Heart right ventricle (tissue), 16 donors: ENCODE measurements at regions not wholly inside any gene's neighbourhood (a gene's known extent, or its start where the extent isn't known, plus 50 kb on each side); places are given as distances from the start of the nearest gene placed in this dataset.

Experiments used
- ATAC-seq, 8 donors: fragments of 200-7000 bp; cut with Tn5 transposase; one replicate each; pipeline ENCODE4 v1.9.1; 2020; ENCODE audit warnings: mild to moderate bottlenecking in 8 of 8, moderate library complexity in 8 of 8, moderate number of reproducible peaks in 1 of 8
- DNase-seq, 2 donors: peaks; one replicate each; pipeline ENCODE4 v3.0.0-alpha.2; 2020
- H3K27ac ChIP-seq, 10 donors: fragments of 200-600 bp; sonication (generic) in 2 of 10; one replicate each; pipeline versions ENCODE4 v1.5.0 to v1.8.0; 2020 to 2022; ENCODE audit warnings: mild to moderate bottlenecking in 3 of 10
- H3K27me3 ChIP-seq, 7 donors: fragments of 200-600 bp; one replicate each; pipeline ENCODE4 v1.8.0; 2021 to 2022; ENCODE audit warnings: mild to moderate bottlenecking in 2 of 7
- H3K36me3 ChIP-seq, 9 donors: fragments of 200-600 bp; sonication (generic) in 1 of 9; one replicate each; pipeline versions ENCODE4 v1.5.0 to v1.8.0; 2020 to 2022; ENCODE audit warnings: mild to moderate bottlenecking in 2 of 9
- H3K4me1 ChIP-seq, 9 donors: fragments of 200-600 bp; sonication (generic) in 1 of 9; one replicate each; pipeline versions ENCODE4 v1.5.0 to v1.8.0; 2020 to 2022; ENCODE audit warnings: mild to moderate bottlenecking in 4 of 9
- H3K4me3 ChIP-seq, 10 donors: fragments of 200-600 bp; sonication (generic) in 2 of 10; one replicate each; pipeline versions ENCODE4 v1.5.0 to v1.8.0; 2020 to 2022; ENCODE audit warnings: mild to moderate bottlenecking in 7 of 10, moderate library complexity in 2 of 10
- H3K9me3 ChIP-seq, 11 donors: fragments of 200-600 bp in 10 of 11; sonication (generic) in 2 of 11; one replicate each; pipeline versions ENCODE4 v1.5.0 to v1.8.0; 2013 to 2022; ENCODE audit warnings: mild to moderate bottlenecking in 2 of 11, control low read depth in 1 of 11, moderate library complexity in 1 of 11
- WGBS, 2 donors: extraction: QIAGEN DNeasy Blood & Tissue Kit; methylation state at CpG; one replicate each; pipeline ENCODE4 v1.1.7; 2013; ENCODE audit warnings: inconsistent platforms in 1 of 2; 5-methylcytosine and 5-hydroxymethylcytosine counted together
- intact Hi-C, 10 donors: fragments of 100-400 bp; cut with DNase I; formaldehyde crosslinking; loops; one replicate each; pipeline versions ENCODE4 v1.11.1 to v1.14.2; 2022
- TF ChIP-seq, protein P1 (sequence below), 9 donors: fragments of 200-600 bp; sonication (generic) in 2 of 9; IDR thresholded peaks; one replicate each; pipeline versions ENCODE4 v1.5.0 to v1.8.0; 2021 to 2022; ENCODE audit warnings: antibody characterized with exemption in 9 of 9, mild to moderate bottlenecking in 5 of 9, moderate library complexity in 1 of 9
- donor health status: Arrhythmogenic right ventricular cardiomyopathy.
- donor health status: ischemic (EF 13 %, LVEDD 7.1; RV severe dilation, severe dysfunction).
- donor health status: healthy with polysubstance abuse.
- donor health status: DM: no; HTN: yes; CAD: no.
- donor health status: DM: no; HTN: no; CAD: no.
- donor health status: ischemic (EF 25% LVEDD 6.9; RV normal size, moderate dysfunction).
- donor health status: ischemic (EF 25% LVEDD 5.7; RV mildly dilated, moderate dysfunction).
- donor health status: healthy.
- donor health status: DM: yes; HTN: yes; CAD: no.
- donor health status: Ischemic cardiomyopathy.
- donor health status: ischemic (EF 35%, LVEDD 5.7; RV mildly dilated, moderate dysfunction).
- donor health status: nonischemic (EF 11% LVEDD 7.7; RV severe dilation, severe dysfunction).
- donor health status: DM: yes; HTN: yes; CAD: no.
- donor health status: PGD.
- donor health status: ischemic (EF 29% LVEDD 5.4; RV normal size, mild dysfunction).
- donor health status: nonischemic (EF 23%, LVEDD 6.1; RV moderate dilation, normal function).

DNA sequence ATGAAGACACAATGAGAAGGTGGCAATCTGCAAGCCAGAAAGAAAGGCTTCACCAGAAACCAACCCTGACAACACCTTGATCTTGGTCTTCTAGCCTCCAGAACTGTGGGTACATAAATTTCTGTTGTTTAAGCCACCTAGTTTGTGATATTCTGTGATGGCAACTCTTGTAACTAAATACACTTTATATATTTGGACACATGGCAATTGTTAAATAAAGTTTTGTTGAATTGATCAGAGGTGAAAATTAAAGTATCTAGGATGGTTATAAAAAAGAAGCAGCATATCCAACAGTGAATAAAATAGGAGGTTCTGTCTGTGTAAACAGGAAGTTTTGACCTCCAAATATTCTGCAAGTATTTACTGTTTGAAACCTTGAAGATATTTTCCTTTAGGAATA, 516.3 kb downstream of the SOX5 start:
- H3K4me1 ChIP-seq, result no peaks in the 10 kb centered on the region
- no peak overlapping the region for H3K27ac ChIP-seq
- TF ChIP-seq, protein P1, sequence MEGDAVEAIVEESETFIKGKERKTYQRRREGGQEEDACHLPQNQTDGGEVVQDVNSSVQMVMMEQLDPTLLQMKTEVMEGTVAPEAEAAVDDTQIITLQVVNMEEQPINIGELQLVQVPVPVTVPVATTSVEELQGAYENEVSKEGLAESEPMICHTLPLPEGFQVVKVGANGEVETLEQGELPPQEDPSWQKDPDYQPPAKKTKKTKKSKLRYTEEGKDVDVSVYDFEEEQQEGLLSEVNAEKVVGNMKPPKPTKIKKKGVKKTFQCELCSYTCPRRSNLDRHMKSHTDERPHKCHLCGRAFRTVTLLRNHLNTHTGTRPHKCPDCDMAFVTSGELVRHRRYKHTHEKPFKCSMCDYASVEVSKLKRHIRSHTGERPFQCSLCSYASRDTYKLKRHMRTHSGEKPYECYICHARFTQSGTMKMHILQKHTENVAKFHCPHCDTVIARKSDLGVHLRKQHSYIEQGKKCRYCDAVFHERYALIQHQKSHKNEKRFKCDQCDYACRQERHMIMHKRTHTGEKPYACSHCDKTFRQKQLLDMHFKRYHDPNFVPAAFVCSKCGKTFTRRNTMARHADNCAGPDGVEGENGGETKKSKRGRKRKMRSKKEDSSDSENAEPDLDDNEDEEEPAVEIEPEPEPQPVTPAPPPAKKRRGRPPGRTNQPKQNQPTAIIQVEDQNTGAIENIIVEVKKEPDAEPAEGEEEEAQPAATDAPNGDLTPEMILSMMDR (IDR thresholded peaks at IDR 0.05), result no peak
- intact Hi-C loops, result no loop called here
- H3K9me3 ChIP-seq, result peaks cover 0 to 9% (median 0%) of the 10 kb centered on the region in 11 donors
- H3K4me3 ChIP-seq, result no peak overlapping the region
- H3K36me3 ChIP-seq, result no peaks in the 10 kb centered on the region
- DNase-seq (no peak), ATAC-seq (no peak)
- H3K27me3 ChIP-seq, result no peaks in the 10 kb centered on the region

DNA sequence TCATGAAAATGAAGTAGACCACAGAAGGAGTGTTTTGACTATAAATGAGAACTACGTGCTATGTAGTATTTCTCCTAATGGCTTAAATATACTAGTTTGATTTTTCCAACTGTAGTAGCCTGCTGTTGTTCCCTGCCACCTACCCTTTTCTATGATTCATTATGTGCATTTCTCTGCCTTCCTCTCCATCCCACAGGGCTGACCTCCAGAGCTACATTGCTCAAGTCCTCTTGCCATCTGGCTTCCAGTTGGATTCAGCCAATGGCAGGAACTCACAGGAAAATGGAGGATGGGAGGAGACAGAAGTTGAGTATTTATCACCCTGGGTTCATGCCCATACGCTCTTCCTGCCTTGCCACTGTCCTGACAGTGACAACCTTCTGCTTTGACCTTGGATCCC, 515.3 kb downstream of the SOX5 start:
- H3K4me1 ChIP-seq, result no peaks in the 10 kb centered on the region
- DNase-seq (no peak), ATAC-seq (no peak)
- no peak overlapping the region for H3K27ac ChIP-seq
- peaks cover 0 to 14% (median 0%) of the 10 kb centered on the region in 11 donors for H3K9me3 ChIP-seq
- intact Hi-C loops, result no loop called here
- H3K36me3 ChIP-seq, result no peaks in the 10 kb centered on the region
- H3K27me3 ChIP-seq, result no peaks in the 10 kb centered on the region
- TF ChIP-seq, protein P1 (IDR thresholded peaks at IDR 0.05), result no peak
- no peak overlapping the region for H3K4me3 ChIP-seq
- WGBS, 2 donors, result 81 to 85% methylated on average over 2 of the region's 2 CpGs

DNA sequence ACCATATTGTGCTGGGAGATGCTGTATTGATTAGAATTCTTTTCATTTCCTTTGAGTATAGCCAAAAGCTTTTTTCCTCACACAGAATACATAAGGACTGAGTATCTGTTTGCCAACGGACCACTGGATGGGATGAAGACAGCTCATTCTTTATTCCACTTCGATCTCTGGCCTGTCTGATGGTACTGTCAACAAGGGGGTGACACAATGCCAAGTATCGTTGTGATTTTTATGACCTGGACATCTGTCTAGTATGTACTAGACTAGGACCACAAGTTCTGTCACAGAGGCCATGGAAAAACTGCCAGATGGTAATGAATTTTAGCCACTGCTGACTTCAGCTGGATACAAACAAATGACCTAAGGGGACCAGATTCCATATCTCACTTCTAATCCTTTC, 502.7 kb downstream of the SOX5 start:
- intact Hi-C loops, result no loop called here
- Histone ChIP-seq H3K36me3 (no peaks in the 10 kb centered on the region), H3K9me3 (peaks cover 0 to 7% (median 0%) of the 10 kb centered on the region in 11 donors), H3K4me1 (no peaks in the 10 kb centered on the region), H3K27ac (no peak overlapping the region), H3K27me3 (no peaks in the 10 kb centered on the region), H3K4me3 (no peak overlapping the region)
- 48 to 51% methylated on average over 3 of the region's 3 CpGs for whole genome bisulfite sequencing, 2 donors
- ATAC-seq (no peak), DNase-seq (no peak)
- TF ChIP-seq, protein P1 (IDR thresholded peaks at IDR 0.05), result no peak

DNA sequence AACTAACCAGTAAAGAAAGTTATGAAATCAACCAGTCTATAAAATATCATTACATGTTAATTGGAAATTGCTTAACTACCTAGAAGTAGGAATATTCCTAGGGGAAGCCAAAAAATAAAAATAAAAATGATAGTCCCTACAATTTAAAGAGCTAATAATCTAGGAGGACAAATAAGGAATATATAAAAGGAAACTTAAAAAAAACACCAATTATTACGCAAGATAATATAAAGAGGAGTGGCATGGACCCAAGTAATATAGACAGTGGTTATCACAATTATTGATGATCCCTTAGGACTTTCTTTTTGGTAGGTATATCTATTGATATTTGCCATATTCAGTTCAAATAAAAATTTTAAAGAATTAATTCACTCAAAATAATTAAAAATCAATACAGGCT, 498.7 kb downstream of the SOX5 start:
- Histone ChIP-seq H3K36me3 (no peaks in the 10 kb centered on the region), H3K27ac (no peak overlapping the region), H3K4me1 (no peaks in the 10 kb centered on the region), H3K27me3 (no peaks in the 10 kb centered on the region), H3K9me3 (peaks cover 0 to 4% (median 0%) of the 10 kb centered on the region in 11 donors), H3K4me3 (no peak overlapping the region)
- WGBS, 2 donors, result 88 to 91% methylated on average over 1 of the region's 1 CpG
- intact Hi-C loops, result no loop called here
- ATAC-seq (no peak), DNase-seq (no peak)
- TF ChIP-seq, protein P1 (IDR thresholded peaks at IDR 0.05), result no peak

DNA sequence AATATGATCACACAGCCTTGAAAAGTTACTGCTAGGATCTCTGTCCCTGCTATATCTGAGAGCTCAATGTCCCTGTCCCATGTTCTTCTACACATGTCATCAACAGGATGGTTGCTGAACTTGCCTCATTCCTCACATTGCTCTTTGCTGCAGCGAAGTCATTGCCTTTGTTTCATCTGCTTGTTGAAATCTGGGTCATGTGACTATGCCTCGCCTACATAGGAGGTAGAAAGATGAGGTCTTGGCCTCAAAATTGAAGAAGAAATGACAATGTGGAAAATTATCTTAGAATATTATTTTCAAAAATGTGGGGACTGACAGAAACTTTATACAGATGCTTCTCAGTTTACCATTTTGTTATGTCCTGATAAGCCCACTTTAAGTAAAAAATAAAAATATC, 494.2 kb downstream of the SOX5 start:
- ATAC-seq (no peak), DNase-seq (no peak)
- Histone ChIP-seq H3K4me1 (no peaks in the 10 kb centered on the region), H3K4me3 (no peak overlapping the region), H3K27ac (no peak overlapping the region), H3K9me3 (no peaks in the 10 kb centered on the region), H3K36me3 (no peaks in the 10 kb centered on the region), H3K27me3 (no peaks in the 10 kb centered on the region)
- TF ChIP-seq, protein P1 (IDR thresholded peaks at IDR 0.05), result no peak
- 78 to 81% methylated on average over 2 of the region's 2 CpGs for WGBS, 2 donors
- intact Hi-C loops, result no loop called here
